Prostate gland (tissue), 2 donors: ENCODE measurements at regions not wholly inside any gene's neighbourhood (a gene's known extent, or its start where the extent isn't known, plus 50 kb on each side); places are given as distances from the start of the nearest gene placed in this dataset.

Experiments
- DNase-seq: peaks from one replicate; pipeline ENCODE4 v3.0.0-alpha.2; 2019; ENCODE audit warnings: low spot score
- H3K27ac ChIP-seq, 2 donors: fragments of 200-600 bp; sonication (generic); 2 replicates each; pipeline ENCODE4 v1.5.1; 2017 to 2019
- H3K27me3 ChIP-seq: fragments of 200-600 bp; sonication (generic); replicated peaks from 2 replicates; pipeline ENCODE4 v1.5.1; 2019; ENCODE audit not compliant: insufficient read depth
- H3K36me3 ChIP-seq, 2 donors: fragments of 200-600 bp; sonication (generic); 1 replicate in 1 of 2; 2 replicates in 1 of 2; pipeline versions ENCODE4 v1.5.1 to v1.8.1; 2017 to 2019
- H3K4me1 ChIP-seq: fragments of 200-600 bp; sonication (generic); replicated peaks from 2 replicates; pipeline ENCODE4 v1.5.1; 2019
- H3K4me3 ChIP-seq, 2 donors: fragments of 200-600 bp; sonication (generic); 2 replicates each; pipeline ENCODE4 v1.5.1; 2017 to 2019
- H3K9me3 ChIP-seq: fragments of 200-600 bp; sonication (generic); 2 replicates; pipeline ENCODE4 v1.5.1; 2017
- CTCF ChIP-seq, 4 experiments: fragments of 200-600 bp in 2 of 4; fragments of 450-650 bp in 2 of 4; sonication (generic) in 2 of 4; IDR thresholded peaks; 1 replicate in 3 of 4; 2 replicates in 1 of 4; pipeline ENCODE4 v1.5.1; 2016 to 2019; ENCODE audit warnings: antibody characterized with exemption in 4 of 4, mild to moderate bottlenecking in 2 of 4, moderate library complexity in 2 of 4
- POLR2A ChIP-seq: fragments of 450-650 bp; IDR thresholded peaks from one replicate; pipeline ENCODE4 v1.6.1; 2016; ENCODE audit warnings: antibody characterized with exemption, mild to moderate bottlenecking
- POLR2AphosphoS5 ChIP-seq: sonication (generic); formaldehyde crosslinking; IDR thresholded peaks from one replicate; pipeline ENCODE4 v1.6.1; 2017; ENCODE audit warnings: antibody characterized with exemption
- WGBS: methylation state at CpG from one replicate; pipeline ENCODE4 v1.1.5; 2018; 5-methylcytosine and 5-hydroxymethylcytosine counted together
- intact Hi-C: fragments of 100-400 bp; cut with DNase I; formaldehyde crosslinking; loops from one replicate; pipeline ENCODE4 v1.14.2; 2022

GRCh38 chr2:79432731-79433146, 80.1 kb upstream of the CTNNA2 start:
- intact Hi-C loops = no loop called here
- Histone ChIP-seq H3K36me3 (no peaks in the 10 kb centered on the region), H3K27me3 (no peaks in the 10 kb centered on the region), H3K4me3 (no peak overlapping the region), H3K4me1 (no peaks in the 10 kb centered on the region), H3K9me3 (no peaks in the 10 kb centered on the region), H3K27ac (no peak overlapping the region)
- WGBS = 16% methylated on average over 3 of the region's 3 CpGs
- no peak for TF ChIP-seq POLR2A
- TF ChIP-seq CTCF (IDR thresholded peaks at IDR 0.05) = no peak
- TF ChIP-seq POLR2AphosphoS5 = no peak
- no peak for DNase-seq

GRCh38 chr2:79428745-79429144, 84.1 kb upstream of the CTNNA2 start:
- Histone ChIP-seq H3K4me1 (no peaks in the 10 kb centered on the region), H3K36me3 (no peaks in the 10 kb centered on the region), H3K27ac (no peak overlapping the region), H3K27me3 (no peaks in the 10 kb centered on the region), H3K4me3 (no peak overlapping the region), H3K9me3 (no peaks in the 10 kb centered on the region)
- intact Hi-C loops = no loop called here
- DNase-seq = no peak
- no peak for TF ChIP-seq CTCF (IDR thresholded peaks at IDR 0.05)
- no peak for TF ChIP-seq POLR2AphosphoS5
- TF ChIP-seq POLR2A = no peak
- WGBS = 60% methylated on average over 1 of the region's 1 CpG

GRCh38 chr2:79414690-79415089, 98.2 kb upstream of the CTNNA2 start:
- Histone ChIP-seq H3K4me1 (no peaks in the 10 kb centered on the region), H3K36me3 (no peaks in the 10 kb centered on the region), H3K9me3 (no peaks in the 10 kb centered on the region), H3K27ac (no peak overlapping the region), H3K27me3 (no peaks in the 10 kb centered on the region), H3K4me3 (no peak overlapping the region)
- WGBS = 91% methylated on average over 2 of the region's 2 CpGs
- intact Hi-C loops = no loop called here
- no peak for TF ChIP-seq CTCF (IDR thresholded peaks at IDR 0.05)
- DNase-seq = no peak

- no peak overlapping the region for H3K27ac ChIP-seq
- H3K4me3 ChIP-seq = no peak overlapping the region
- no peaks in the 10 kb centered on the region for H3K4me1 ChIP-seq
- H3K27me3 ChIP-seq = no peaks in the 10 kb centered on the region
- no peaks in the 10 kb centered on the region for H3K36me3 ChIP-seq
- no peaks in the 10 kb centered on the region for H3K9me3 ChIP-seq
- intact Hi-C loops = no loop called here
- WGBS = 95% methylated on average over 1 of the region's 1 CpG
- no peak for DNase-seq
- no peak for TF ChIP-seq POLR2AphosphoS5
Observed at GRCh38 chr2:79394485-79394859, 118.4 kb upstream of the CTNNA2 start.

GRCh38 chr2:79393806-79394484, 118.9 kb upstream of the CTNNA2 start:
- 22% methylated on average over 9 of the region's 9 CpGs for WGBS
- H3K9me3 ChIP-seq = no peaks in the 10 kb centered on the region

More at GRCh38 chr2:79393806-79394484, 118.9 kb upstream of the CTNNA2 start:
- no peak overlapping the region for H3K27ac ChIP-seq
- intact Hi-C loops = no loop called here
- DNase-seq = no peak
- H3K27me3 ChIP-seq = no peaks in the 10 kb centered on the region
- H3K36me3 ChIP-seq = no peaks in the 10 kb centered on the region
- no peak overlapping the region for H3K4me3 ChIP-seq
- no peaks in the 10 kb centered on the region for H3K4me1 ChIP-seq
- TF ChIP-seq POLR2AphosphoS5 (no peak), POLR2A (no peak), CTCF (IDR thresholded peaks at IDR 0.05) (no peak)
